ENCODE measurements at regions not wholly inside any gene's neighbourhood (a gene's known extent, or its start where the extent isn't known, plus 50 kb on each side); places are given as distances from the start of the nearest gene placed in this dataset.

DNA sequence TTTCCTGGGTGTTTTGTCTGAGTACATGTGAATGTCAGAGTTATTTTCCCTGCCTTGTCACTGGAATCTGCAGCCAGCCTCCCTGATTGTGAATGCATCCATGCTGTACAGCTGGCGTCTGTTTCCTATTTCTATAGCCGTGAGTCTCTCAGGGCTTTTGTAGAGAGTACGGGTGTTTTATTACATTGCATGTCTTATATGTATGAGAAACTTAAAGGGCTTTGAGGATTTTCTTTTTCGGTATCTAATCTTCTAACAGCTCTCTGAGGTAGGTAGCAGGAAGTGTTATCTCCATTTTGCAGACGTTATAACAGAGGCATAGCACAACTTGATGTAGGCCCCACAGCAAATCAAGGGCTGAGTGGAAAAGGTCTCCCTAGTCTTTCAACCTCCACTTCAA lies 272.9 kb downstream of the PRL start:
- Histone ChIP-seq H2BK120ac (ENCODE audit: low read depth, low read length, poor library complexity, severe bottlenecking) (no peak overlapping the region), H3K4me1 (ENCODE audit: insufficient read depth, low read length) (no peaks in the 10 kb centered on the region; the same call in none of the 2 replicates), H2AK5ac (ENCODE audit: insufficient read length, low read length) (no peak overlapping the region), H3K9me3 (ENCODE audit: control insufficient read depth, low read depth, low read length) (no peaks in the 10 kb centered on the region), H3K27me3 (ENCODE audit: insufficient read depth, low read length) (no peaks in the 10 kb centered on the region), H3K18ac (ENCODE audit: insufficient read length, low read depth, low read length) (no peak overlapping the region), H3K56ac (ENCODE audit: insufficient read length, low read depth, low read length) (no peak overlapping the region), H3K23ac (ENCODE audit: insufficient read length, low read depth, low read length) (no peak overlapping the region), H4K5ac (ENCODE audit: insufficient read length, low read depth, low read length) (no peak overlapping the region), H2BK5ac (ENCODE audit: insufficient read length, low read length) (no peak overlapping the region), H2BK20ac (ENCODE audit: low read depth, low read length, poor library complexity, severe bottlenecking) (no peak overlapping the region), H3T11ph (ENCODE audit: low read length) (no peak overlapping the region), H4K20me1 (ENCODE audit: control insufficient read depth, insufficient read depth, insufficient read length) (no peaks in the 10 kb centered on the region), H3K4ac (ENCODE audit: low read depth, low read length) (no peak overlapping the region), H3K79me1 (ENCODE audit: insufficient read depth, low read depth, low read length, poor library complexity, severe bottlenecking) (no peaks in the 10 kb centered on the region), H4K8ac (replicated peaks; ENCODE audit: insufficient read length, low read depth, low read length) (no peak overlapping the region), H3K14ac (ENCODE audit: insufficient read depth, low read length) (no peak overlapping the region), H2BK15ac (ENCODE audit: low read depth, low read length) (no peak overlapping the region), H2AFZ (ENCODE audit: low read length) (no peak overlapping the region), H3K4me2 (ENCODE audit: insufficient read depth, insufficient read length, low read length) (no peak overlapping the region), H3K9ac (ENCODE audit: extremely low read depth, insufficient read length, low read length) (no peak overlapping the region), H2BK12ac (ENCODE audit: insufficient read length, low read depth, low read length) (no peak overlapping the region), H3K79me2 (ENCODE audit: insufficient read depth, low read length) (no peaks in the 10 kb centered on the region), H4K91ac (ENCODE audit: insufficient read length, low read depth, low read length) (no peak overlapping the region), H3K23me2 (ENCODE audit: insufficient read length, low read depth, low read length, poor library complexity, severe bottlenecking) (no peaks in the 10 kb centered on the region), H3K27ac (ENCODE audit: insufficient read length, low read depth, low read length) (no peak overlapping the region)
- Mint-ChIP-seq H3K27ac (peak overlapping the region in 2 of 3 experiments; percentile 74 to 87; a peak in 5 of 7 replicates), H3K4me3 (no peak overlapping the region), H3K4me1 (peaks cover 37 to 45% of the 10 kb centered on the region in 2 experiments), H3K9me3 (peaks cover 3 to 7% of the 10 kb centered on the region in 2 experiments; a peak in 3 of 5 replicates), H3K36me3 (ENCODE audit: insufficient read depth in 1 of 3, low read depth in 3 of 3) (peaks cover 0 to 16% (median 3%) of the 10 kb centered on the region in 3 experiments; a peak in 4 of 7 replicates), H3K27me3 (ENCODE audit: low read depth) (no peaks in the 10 kb centered on the region)
- WGBS (ENCODE audit: extremely low coverage, insufficient read length, low lambda C conversion rate), result no CpG with 5 or more reads among the region's 5 CpGs
- no peak for DNase-seq
- TF ChIP-seq, protein P1, sequence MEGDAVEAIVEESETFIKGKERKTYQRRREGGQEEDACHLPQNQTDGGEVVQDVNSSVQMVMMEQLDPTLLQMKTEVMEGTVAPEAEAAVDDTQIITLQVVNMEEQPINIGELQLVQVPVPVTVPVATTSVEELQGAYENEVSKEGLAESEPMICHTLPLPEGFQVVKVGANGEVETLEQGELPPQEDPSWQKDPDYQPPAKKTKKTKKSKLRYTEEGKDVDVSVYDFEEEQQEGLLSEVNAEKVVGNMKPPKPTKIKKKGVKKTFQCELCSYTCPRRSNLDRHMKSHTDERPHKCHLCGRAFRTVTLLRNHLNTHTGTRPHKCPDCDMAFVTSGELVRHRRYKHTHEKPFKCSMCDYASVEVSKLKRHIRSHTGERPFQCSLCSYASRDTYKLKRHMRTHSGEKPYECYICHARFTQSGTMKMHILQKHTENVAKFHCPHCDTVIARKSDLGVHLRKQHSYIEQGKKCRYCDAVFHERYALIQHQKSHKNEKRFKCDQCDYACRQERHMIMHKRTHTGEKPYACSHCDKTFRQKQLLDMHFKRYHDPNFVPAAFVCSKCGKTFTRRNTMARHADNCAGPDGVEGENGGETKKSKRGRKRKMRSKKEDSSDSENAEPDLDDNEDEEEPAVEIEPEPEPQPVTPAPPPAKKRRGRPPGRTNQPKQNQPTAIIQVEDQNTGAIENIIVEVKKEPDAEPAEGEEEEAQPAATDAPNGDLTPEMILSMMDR (conservative IDR thresholded peaks at IDR 0.05), result no peak
